IMR-90 (cell line): ENCODE measurements at regions not wholly inside any gene's neighbourhood (a gene's known extent, or its start where the extent isn't known, plus 50 kb on each side); places are given as distances from the start of the nearest gene placed in this dataset.

ENCODE experiments used
- ATAC-seq: fragments of 200-7000 bp; cut with Tn5 transposase; 2 replicates; pipeline ENCODE4 v1.9.1; 2020; ENCODE audit warnings: low read depth, mild to moderate bottlenecking, moderate library complexity
- BruUV-seq: library from RNA; stranded (reverse); fragments of 400-500 nt; replicated peaks from 2 replicates; lab custom pipeline; 2021; lab: Mats Ljungman, UMichigan
- CTCF ChIA-PET: fragments of 300-600 bp; formaldehyde crosslinking; extraction: SDS; loops from one replicate; lab custom pipeline; 2021; ENCODE audit warnings: antibody characterized with exemption; lab: Yijun Ruan, JAX
- POLR2A ChIA-PET: fragments of 300-600 bp; sonication (Branson Sonifier 250); formaldehyde crosslinking; loops from one replicate; lab custom pipeline; 2022; ENCODE audit warnings: antibody characterized with exemption; ENCODE audit not compliant: unreplicated experiment; lab: Charles Lee
- DNase-seq: peaks from one replicate; pipeline ENCODE4 v3.0.0; 2013
- H2AFZ ChIP-seq: replicated peaks from 2 replicates; pipeline ENCODE3; 2013; ENCODE audit warnings: low read length, mild to moderate bottlenecking; ENCODE audit not compliant: poor library complexity
- H2AK5ac ChIP-seq: 2 replicates; pipeline ENCODE4 v1.6.1; 2013; ENCODE audit warnings: low read depth, low read length, inconsistent platforms
- H2AK9ac ChIP-seq: replicated peaks from 2 replicates; pipeline ENCODE3; 2013; ENCODE audit warnings: mild to moderate bottlenecking, low read depth, low read length, moderate library complexity; ENCODE audit not compliant: poor library complexity
- H2BK120ac ChIP-seq: 2 replicates; pipeline ENCODE4 v1.6.1; 2013; ENCODE audit warnings: low read depth, low read length, inconsistent platforms
- H2BK15ac ChIP-seq: 3 replicates; pipeline ENCODE4 v1.6.1; 2013; ENCODE audit warnings: low read depth, low read length, inconsistent platforms
- H2BK20ac ChIP-seq: 2 replicates; pipeline ENCODE4 v1.6.1; 2013; ENCODE audit warnings: low read depth, mild to moderate bottlenecking, inconsistent platforms, low read length, moderate library complexity
- H2BK5ac ChIP-seq: 2 replicates; pipeline ENCODE4 v1.6.1; 2013; ENCODE audit warnings: mild to moderate bottlenecking, low read depth, low read length, inconsistent platforms; ENCODE audit not compliant: poor library complexity, severe bottlenecking
- H3K14ac ChIP-seq: replicated peaks from 2 replicates; pipeline ENCODE4 v1.6.1; 2013; ENCODE audit warnings: low read depth, low read length, inconsistent platforms
- H3K18ac ChIP-seq: 2 replicates; pipeline ENCODE4 v1.6.1; 2013; ENCODE audit warnings: low read depth, low read length, control low read depth
- H3K23ac ChIP-seq: 2 replicates; pipeline ENCODE4 v1.6.1; 2013; ENCODE audit warnings: low read depth, low read length, inconsistent platforms
- H3K27ac ChIP-seq: 2 replicates; pipeline ENCODE4 v1.5.1; 2013; ENCODE audit warnings: mild to moderate bottlenecking, control low read depth, low read length; ENCODE audit not compliant: insufficient read depth
- H3K27me3 ChIP-seq: 2 replicates; pipeline ENCODE4 v1.6.1; 2013; ENCODE audit warnings: low read length; ENCODE audit not compliant: control insufficient read depth, insufficient read depth
- H3K36me3 ChIP-seq: 2 replicates; pipeline ENCODE4 v1.6.1; 2013; ENCODE audit warnings: low read length, mixed read lengths; ENCODE audit not compliant: control insufficient read depth, insufficient read depth
- H3K4ac ChIP-seq: 2 replicates; pipeline ENCODE4 v1.6.1; 2013; ENCODE audit warnings: low read depth, low read length, inconsistent platforms
- H3K4me1 ChIP-seq: 2 replicates; pipeline ENCODE4 v1.6.1; 2013; ENCODE audit warnings: low read length, mixed read lengths; ENCODE audit not compliant: control insufficient read depth, insufficient read depth
- H3K4me2 ChIP-seq: 2 replicates; pipeline ENCODE4 v1.6.1; 2013; ENCODE audit warnings: low read depth, mild to moderate bottlenecking, control low read depth, low read length, moderate library complexity
- H3K4me3 ChIP-seq: 2 replicates; pipeline ENCODE4 v1.5.1; 2013; ENCODE audit warnings: low read depth, mild to moderate bottlenecking, control low read depth, low read length, moderate library complexity; ENCODE audit not compliant: insufficient read depth
- H3K56ac ChIP-seq: 2 replicates; pipeline ENCODE4 v1.6.1; 2013; ENCODE audit warnings: low read length, inconsistent platforms; ENCODE audit not compliant: insufficient read depth; ENCODE audit errors: extremely low read depth
- H3K79me1 ChIP-seq, 2 experiments: 2 replicates each; pipeline ENCODE4 v1.6.1; 2013; ENCODE audit warnings: low read length in 2 of 2, inconsistent platforms in 1 of 2, low read depth in 1 of 2
- H3K9ac ChIP-seq: 2 replicates; pipeline ENCODE4 v1.6.1; 2013; ENCODE audit warnings: low read depth, low read length, control low read depth
- H3K9me1 ChIP-seq: 2 replicates; pipeline ENCODE4 v1.6.1; 2013; ENCODE audit warnings: low read length, inconsistent platforms; ENCODE audit not compliant: insufficient read depth
- H3K9me3 ChIP-seq: 2 replicates; pipeline ENCODE4 v1.6.1; 2013; ENCODE audit warnings: low read length; ENCODE audit not compliant: control insufficient read depth, insufficient read depth
- H4K20me1 ChIP-seq: 2 replicates; pipeline ENCODE4 v1.6.1; 2013; ENCODE audit warnings: low read length, inconsistent platforms; ENCODE audit not compliant: insufficient read depth
- H4K5ac ChIP-seq: 2 replicates; pipeline ENCODE4 v1.6.1; 2013; ENCODE audit warnings: mild to moderate bottlenecking, low read depth, low read length, control low read depth
- H4K8ac ChIP-seq, 2 experiments: 2 replicates each; pipeline ENCODE4 v1.6.1; 2013; ENCODE audit warnings: low read depth in 2 of 2, low read length in 2 of 2, control low read depth in 1 of 2, inconsistent platforms in 1 of 2
- H4K91ac ChIP-seq: 2 replicates; pipeline ENCODE4 v1.6.1; 2013; ENCODE audit warnings: low read depth, low read length, inconsistent platforms; ENCODE audit not compliant: insufficient read depth
- BHLHE40 ChIP-seq: fragments of 150-350 bp; IDR thresholded peaks from 2 replicates; pipeline ENCODE4 v1.6.1; 2016; ENCODE audit warnings: mild to moderate bottlenecking, low read depth, low read length
- CEBPB ChIP-seq: IDR thresholded peaks from 2 replicates; pipeline ENCODE4 v1.6.1; 2012; ENCODE audit warnings: low read depth, low read length, improper control_type of control experiment
- CHD1 ChIP-seq: IDR thresholded peaks from 2 replicates; pipeline ENCODE4 v1.6.1; 2012; ENCODE audit warnings: low read depth, low read length, improper control_type of control experiment
- CTCF ChIP-seq: conservative IDR thresholded peaks from 2 replicates; pipeline ENCODE4 v1.5.1; 2012; ENCODE audit warnings: mild to moderate bottlenecking, low read depth, low read length, improper control_type of control experiment
- ELK1 ChIP-seq: fragments of 150-350 bp; IDR thresholded peaks from 2 replicates; pipeline ENCODE4 v1.6.1; 2016; ENCODE audit warnings: low read depth, mild to moderate bottlenecking, low read length, moderate library complexity, borderline replicate concordance
- FOS ChIP-seq: fragments of 150-350 bp; IDR thresholded peaks from 2 replicates; pipeline ENCODE4 v1.6.1; 2016; ENCODE audit warnings: low read depth, low read length
- MAFK ChIP-seq: IDR thresholded peaks from 2 replicates; pipeline ENCODE4 v1.6.1; 2012; ENCODE audit warnings: low read depth, low read length, improper control_type of control experiment
- MAZ ChIP-seq: IDR thresholded peaks from 2 replicates; pipeline ENCODE4 v1.6.1; 2012; ENCODE audit warnings: low read depth, mild to moderate bottlenecking, low read length, improper control_type of control experiment, moderate library complexity, borderline replicate concordance
- MXI1 ChIP-seq: IDR thresholded peaks from 2 replicates; pipeline ENCODE4 v1.6.1; 2012; ENCODE audit warnings: low read depth, mild to moderate bottlenecking, low read length, moderate library complexity, borderline replicate concordance
- NFE2L2 ChIP-seq: fragments of 150-350 bp; IDR thresholded peaks from 2 replicates; pipeline ENCODE4 v1.6.1; 2016; ENCODE audit warnings: low read depth, mild to moderate bottlenecking, low read length
- POLR2A ChIP-seq: IDR thresholded peaks from 2 replicates; pipeline ENCODE4 v1.6.1; 2012; ENCODE audit warnings: mild to moderate bottlenecking, low read depth, low read length
- RAD21 ChIP-seq: IDR thresholded peaks from 2 replicates; pipeline ENCODE4 v1.6.1; 2012; ENCODE audit warnings: low read length, improper control_type of control experiment
- RFX5 ChIP-seq: IDR thresholded peaks from 2 replicates; pipeline ENCODE4 v1.8.0; 2012; ENCODE audit warnings: low read depth, mild to moderate bottlenecking, low read length, moderate library complexity
- SMC3 ChIP-seq: fragments of 150-350 bp; IDR thresholded peaks from 2 replicates; pipeline ENCODE4 v1.6.1; 2016; ENCODE audit warnings: low read depth, mild to moderate bottlenecking, antibody characterized with exemption, low read length, moderate library complexity
- WGBS, 2 experiments: methylation state at CpG; one replicate each; pipeline versions ENCODE4 v1.1.5 to v1.1.7; 2013; ENCODE audit warnings: missing lambda C conversion rate in 2 of 2; ENCODE audit not compliant: insufficient read length in 1 of 2; ENCODE audit errors: extremely low coverage in 2 of 2; 5-methylcytosine and 5-hydroxymethylcytosine counted together
- dilution Hi-C: fragments of 300-500 bp; cut with HindIII; formaldehyde crosslinking; loops from one replicate; pipeline ENCODE4 v1.14.3; 2018; ENCODE audit warnings: low sequenced_read_pairs; ENCODE audit not compliant: unreplicated experiment
- in situ Hi-C: fragments of 300-500 bp; cut with MboI; formaldehyde crosslinking; loops from 3 replicates; pipeline ENCODE4 v1.14.3; 2019; ENCODE audit warnings: low sequenced_read_pairs, inconsistent platforms, mixed read lengths
- intact Hi-C: fragments of 100-400 bp; cut with micrococcal nuclease; formaldehyde crosslinking; loops from 2 replicates; pipeline ENCODE4 v1.10.0; 2022
- TF ChIP-seq, protein P1 (sequence below): fragments of 150-350 bp; IDR thresholded peaks from 2 replicates; pipeline ENCODE4 v1.6.1; 2017; ENCODE audit warnings: mild to moderate bottlenecking, antibody characterized with exemption, low read length, low read depth

DNA sequence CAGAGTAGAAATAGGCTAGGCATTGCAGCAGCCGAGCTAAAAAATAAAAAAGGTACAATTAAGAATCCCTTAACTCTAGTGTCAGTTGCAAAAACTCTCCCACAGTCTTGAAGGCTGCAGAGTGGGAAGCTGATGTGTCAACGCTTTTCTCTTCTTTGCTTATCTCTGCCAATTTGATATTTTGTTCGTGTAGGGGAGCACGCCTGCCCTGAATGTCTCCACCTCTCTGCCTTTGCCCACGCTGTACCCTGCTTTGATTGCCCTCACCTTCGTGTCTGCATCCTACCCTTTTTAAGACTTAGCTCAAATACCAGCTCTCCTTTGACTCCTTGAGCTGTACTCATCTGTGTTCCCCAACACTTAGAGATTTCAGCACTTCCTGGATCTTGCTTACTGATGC lies 155.4 kb upstream of the CADPS start:
- DNase-seq (no peak), ATAC-seq (no peak)
- H3K27me3 ChIP-seq, result no peaks in the 10 kb centered on the region
- no peak overlapping the region for H2BK15ac ChIP-seq
- H3K9me1 ChIP-seq, result no peaks in the 10 kb centered on the region
- H3K36me3 ChIP-seq, result no peaks in the 10 kb centered on the region
- no peak overlapping the region for H2AK9ac ChIP-seq
- no peak overlapping the region for H3K23ac ChIP-seq
- no peak overlapping the region for H3K14ac ChIP-seq
- H3K18ac ChIP-seq, result no peak overlapping the region
- H3K4ac ChIP-seq, result no peak overlapping the region
- no peak overlapping the region for H4K5ac ChIP-seq
- no peaks in the 10 kb centered on the region; the same call in 1 of the 2 replicates for H3K9me3 ChIP-seq
- no peak overlapping the region for H3K4me2 ChIP-seq
- H4K8ac ChIP-seq, result no peak overlapping the region
- TF ChIP-seq POLR2A (no peak), NFE2L2 (no peak), MAZ (no peak), RAD21 (no peak), BHLHE40 (no peak), CTCF (no peak), SMC3 (no peak), CHD1 (no peak), MXI1 (no peak), ELK1 (no peak), CEBPB (no peak), RFX5 (no peak), MAFK (no peak), FOS (no peak)
- TF ChIP-seq, protein P1, sequence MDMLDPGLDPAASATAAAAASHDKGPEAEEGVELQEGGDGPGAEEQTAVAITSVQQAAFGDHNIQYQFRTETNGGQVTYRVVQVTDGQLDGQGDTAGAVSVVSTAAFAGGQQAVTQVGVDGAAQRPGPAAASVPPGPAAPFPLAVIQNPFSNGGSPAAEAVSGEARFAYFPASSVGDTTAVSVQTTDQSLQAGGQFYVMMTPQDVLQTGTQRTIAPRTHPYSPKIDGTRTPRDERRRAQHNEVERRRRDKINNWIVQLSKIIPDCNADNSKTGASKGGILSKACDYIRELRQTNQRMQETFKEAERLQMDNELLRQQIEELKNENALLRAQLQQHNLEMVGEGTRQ, result no peak
- intact Hi-C loops, result no loop called here
- H2BK120ac ChIP-seq, result no peak overlapping the region
- in situ Hi-C loops, result no loop called here
- WGBS, 2 experiments, result 36% methylated on average over 2 of the region's 6 CpGs; no CpG with 5 or more reads in 1 of the 2 experiments
- H2BK5ac ChIP-seq, result no peak overlapping the region
- H4K20me1 ChIP-seq, result no peaks in the 10 kb centered on the region
- BruUV-seq, result no TSS peak
- H3K9ac ChIP-seq, result no peak overlapping the region
- POLR2A ChIA-PET, result no interaction called here
- dilution Hi-C loops, result no loop called here
- no peak overlapping the region for H2AFZ ChIP-seq
- no peak overlapping the region for H4K91ac ChIP-seq
- no peak overlapping the region for H3K4me3 ChIP-seq
- H3K4me1 ChIP-seq, result no peaks in the 10 kb centered on the region
- CTCF ChIA-PET, result no interaction called here
- no peak overlapping the region for H2AK5ac ChIP-seq
- H2BK20ac ChIP-seq, result no peak overlapping the region
- H3K79me1 ChIP-seq, result no peaks in the 10 kb centered on the region
- H3K27ac ChIP-seq, result no peak overlapping the region
- no peak overlapping the region for H3K56ac ChIP-seq
